UCSD-AML1 (cell line): ENCODE measurements at regions not wholly inside any gene's neighbourhood (a gene's known extent, or its start where the extent isn't known, plus 50 kb on each side); places are given as distances from the start of the nearest gene placed in this dataset.

Source experiments
- DNase-seq: peaks from one replicate; lab custom pipeline; 2025; ENCODE audit not compliant: unreplicated experiment; lab: John Stamatoyannopoulos, UW

- no peak for DNase-seq
Measured at GRCh38 chr1:229817936-229818335, 191.9 kb downstream of the URB2 start.

- DNase-seq = no peak
Measured at GRCh38 chr1:229819091-229819490, 193.0 kb downstream of the URB2 start.

- DNase-seq = no peak
Measured at GRCh38 chr1:229822026-229822425, 196.0 kb downstream of the URB2 start.

GRCh38 chr1:229825042-229825441, 199.0 kb downstream of the URB2 start:
- DNase-seq = no peak

- DNase-seq = no peak
Measured at GRCh38 chr1:229828461-229828860, 202.4 kb downstream of the URB2 start.

GRCh38 chr1:229832695-229833094, 206.6 kb downstream of the URB2 start:
- DNase-seq = no peak

GRCh38 chr1:229834230-229834629, 208.2 kb downstream of the URB2 start:
- no peak for DNase-seq

GRCh38 chr1:229835226-229835625, 209.2 kb downstream of the URB2 start:
- no peak for DNase-seq

GRCh38 chr1:229836324-229836723, 210.3 kb downstream of the URB2 start:
- no peak for DNase-seq

GRCh38 chr1:229838204-229838603, 212.2 kb downstream of the URB2 start:
- DNase-seq = no peak

GRCh38 chr1:229839800-229840199, 213.8 kb downstream of the URB2 start:
- DNase-seq = no peak

- no peak for DNase-seq
Measured at GRCh38 chr1:229841230-229841629, 215.2 kb downstream of the URB2 start.

- DNase-seq = no peak
Measured at GRCh38 chr1:229842302-229843255, 216.5 kb downstream of the URB2 start.

GRCh38 chr1:229843627-229844238, 217.7 kb downstream of the URB2 start:
- DNase-seq = no peak

GRCh38 chr1:229844675-229845074, 218.6 kb downstream of the URB2 start:
- no peak for DNase-seq

GRCh38 chr1:229845410-229846138, 219.5 kb downstream of the URB2 start:
- DNase-seq = no peak

GRCh38 chr1:229846351-229846750, 220.3 kb downstream of the URB2 start:
- no peak for DNase-seq

- DNase-seq = no peak
Measured at GRCh38 chr1:229848752-229849677, 218.0 kb upstream of the GALNT2 start.

- no peak for DNase-seq
Measured at GRCh38 chr1:229851511-229851910, 215.5 kb upstream of the GALNT2 start.

GRCh38 chr1:229853751-229854150, 213.3 kb upstream of the GALNT2 start:
- DNase-seq = no peak

GRCh38 chr1:229854620-229855019, 212.4 kb upstream of the GALNT2 start:
- no peak for DNase-seq
